ENCODE measurements at regions not wholly inside any gene's neighbourhood (a gene's known extent, or its start where the extent isn't known, plus 50 kb on each side); places are given as distances from the start of the nearest gene placed in this dataset.
"Not testable (repeated sequence)": the region's sequence is repeated elsewhere in the genome, so short reads cannot be mapped to it uniquely, and the experiment has no call there.

DNA sequence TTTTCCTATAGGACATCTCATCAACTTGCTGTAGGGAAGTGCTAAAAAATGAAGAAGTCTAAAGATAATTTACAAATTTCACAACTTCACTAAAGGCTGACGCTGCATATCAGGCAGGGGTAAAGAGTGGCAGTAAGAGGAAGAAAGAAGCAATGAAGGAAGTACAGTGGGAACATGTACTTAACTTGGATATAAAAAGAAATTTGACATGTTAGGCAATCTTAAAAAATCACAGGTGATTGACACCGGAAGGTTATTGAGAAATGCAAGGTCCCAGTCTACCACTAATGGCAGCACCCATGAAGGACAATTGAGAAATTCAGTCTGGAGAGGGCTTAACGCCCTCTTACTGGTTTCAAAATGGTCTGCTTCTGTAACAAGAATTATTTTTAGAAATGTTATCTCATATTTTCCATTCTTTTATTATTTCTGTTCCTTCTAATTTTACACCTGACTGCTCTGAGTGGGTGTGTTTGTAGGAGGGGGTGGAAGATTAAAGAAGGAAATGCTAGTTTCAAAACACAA lies 358.1 kb downstream of the KCNJ2 start:
- no peak for DNase-seq

DNA sequence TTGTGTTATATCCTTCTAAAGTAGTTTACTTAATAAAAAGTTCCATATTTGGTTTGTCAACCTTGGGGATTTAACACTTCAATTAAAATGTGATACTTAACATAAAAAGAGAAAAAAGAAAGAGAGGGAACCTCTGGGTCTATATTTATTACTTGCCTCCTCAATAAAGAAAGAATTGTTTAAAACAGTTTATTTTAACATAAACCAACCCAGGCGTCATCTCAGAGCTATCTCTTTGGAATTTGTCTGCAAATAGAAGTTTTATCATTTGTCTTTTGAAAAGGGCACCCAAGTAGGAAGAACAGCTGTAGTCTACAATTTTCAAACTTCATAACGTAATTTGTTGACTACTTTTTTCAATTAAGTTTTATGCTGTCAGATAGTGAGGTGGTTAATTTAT lies 364.1 kb downstream of the KCNJ2 start:
- no peak for DNase-seq

DNA sequence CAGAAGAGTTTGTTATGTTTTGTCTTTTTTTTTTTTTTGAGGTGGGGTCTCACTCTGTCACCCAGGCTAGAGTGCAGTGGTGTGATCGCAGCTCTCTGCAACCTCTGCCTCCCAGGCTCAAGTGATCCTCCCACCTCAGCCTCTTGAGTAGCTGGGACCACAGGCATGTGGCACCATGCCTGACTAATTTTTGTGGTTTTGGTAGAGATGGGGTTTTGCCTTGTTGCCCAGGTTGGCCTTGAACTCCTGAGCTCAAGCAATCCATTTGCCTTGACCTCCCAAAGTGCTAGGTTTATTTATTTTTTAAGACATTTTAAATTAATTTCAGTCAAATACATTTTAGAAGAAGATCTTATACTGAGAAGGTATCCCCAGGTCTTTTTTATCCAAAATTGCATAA lies 366.7 kb downstream of the KCNJ2 start:
- no peak for DNase-seq

- DNase-seq = no peak
Measured at GRCh38 chr17:70539132-70539924, 370.0 kb downstream of the KCNJ2 start.

DNA sequence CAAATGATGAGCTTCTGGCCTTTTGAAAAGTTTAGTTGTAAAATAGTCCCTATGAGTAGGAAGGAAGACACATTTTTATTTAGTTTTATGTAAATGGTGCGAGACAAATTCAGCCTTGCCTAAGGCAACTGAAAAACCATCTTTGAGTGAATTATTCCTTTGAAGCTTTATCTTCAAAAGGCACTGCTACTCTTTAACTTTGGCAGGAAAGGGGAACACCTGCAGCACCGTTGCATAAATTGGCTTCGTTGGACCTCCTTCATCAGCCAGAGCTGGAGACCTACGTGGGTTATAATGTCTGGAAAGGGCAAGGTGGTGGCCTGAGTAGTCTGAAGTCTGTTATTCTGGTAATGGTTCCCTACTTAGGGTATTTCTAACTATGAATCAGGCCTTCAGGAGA lies 373.5 kb downstream of the KCNJ2 start:
- no peak for DNase-seq

DNA sequence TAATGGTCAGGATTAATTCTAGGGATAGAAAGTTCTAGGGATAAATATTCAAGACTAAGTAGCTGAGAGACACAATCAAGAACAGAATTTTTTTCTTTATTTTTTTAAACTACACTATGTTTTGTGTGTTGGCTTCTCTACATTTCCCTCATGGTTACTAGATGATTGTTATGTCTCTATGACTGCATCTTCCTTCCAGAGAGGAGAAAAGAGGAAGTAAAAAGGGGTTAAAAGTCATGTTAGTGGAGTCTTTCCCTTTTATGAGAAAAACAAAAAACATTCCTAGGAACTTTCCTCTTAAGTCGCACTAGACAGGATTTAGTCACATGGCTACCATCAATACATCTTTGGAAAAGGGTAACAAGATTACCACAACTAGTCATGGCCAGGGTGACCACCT lies 375.0 kb downstream of the KCNJ2 start:
- DNase-seq = no peak

GRCh38 chr17:70552230-70552981 lies 383.1 kb downstream of the KCNJ2 start:
- DNase-seq = peak in 1 of 2 donors; percentile 8

DNA sequence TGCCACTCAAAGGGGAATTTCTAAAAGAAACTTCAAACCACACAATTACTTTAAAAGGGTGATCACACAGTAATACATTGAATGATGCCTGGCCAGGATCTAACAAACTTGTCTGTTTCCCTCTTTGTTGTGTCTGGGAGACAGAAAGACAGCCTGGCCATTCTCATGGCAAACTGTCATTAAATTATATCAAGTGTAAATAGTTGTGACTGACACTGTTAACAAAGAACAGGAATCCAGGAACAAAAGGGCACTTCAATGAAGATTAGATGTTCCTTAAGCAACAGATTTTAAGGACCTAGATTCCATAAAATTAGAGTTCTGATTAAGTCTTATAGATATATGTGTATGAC lies 383.6 kb downstream of the KCNJ2 start:
- DNase-seq = no peak

- DNase-seq = no peak
Measured at GRCh38 chr17:70555723-70556122, 386.4 kb downstream of the KCNJ2 start.

DNA sequence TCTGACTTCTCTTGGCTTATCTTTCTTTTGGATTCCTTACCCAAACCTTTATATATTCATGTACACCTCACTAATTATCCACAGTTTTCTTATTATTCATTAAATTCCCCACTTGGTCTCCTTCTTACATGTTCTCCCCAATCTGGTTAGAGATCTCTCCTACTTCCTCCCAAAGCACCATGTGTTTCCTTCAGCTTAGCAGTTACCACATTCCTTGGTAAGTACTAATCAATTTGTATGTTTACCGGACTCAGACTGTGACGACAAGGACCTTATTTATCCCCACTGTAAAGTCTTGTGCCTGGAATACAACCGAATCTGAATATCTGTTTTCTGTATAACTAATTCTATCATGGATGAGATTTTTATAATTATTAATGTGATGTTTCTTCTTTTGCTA lies 389.5 kb downstream of the KCNJ2 start:
- no peak for DNase-seq

GRCh38 chr17:70560471-70560870 lies 391.1 kb downstream of the KCNJ2 start:
- no peak for DNase-seq

GRCh38 chr17:70562137-70562536 lies 392.8 kb downstream of the KCNJ2 start:
- no peak for DNase-seq

- no peak for DNase-seq
Measured at GRCh38 chr17:70563281-70563820, 394.0 kb downstream of the KCNJ2 start.

- no peak for DNase-seq
Measured at GRCh38 chr17:70564006-70564620, 394.8 kb downstream of the KCNJ2 start.

GRCh38 chr17:70569128-70569527 lies 399.8 kb downstream of the KCNJ2 start:
- no peak for DNase-seq

- no peak for DNase-seq
Measured at GRCh38 chr17:70577456-70577855, 408.1 kb downstream of the KCNJ2 start.

GRCh38 chr17:70581459-70581858 lies 412.1 kb downstream of the KCNJ2 start:
- DNase-seq = no peak

- DNase-seq = no peak
Measured at GRCh38 chr17:70582777-70583176, 413.4 kb downstream of the KCNJ2 start.

- no peak for DNase-seq
Measured at GRCh38 chr17:70584255-70584654, 414.9 kb downstream of the KCNJ2 start.

- DNase-seq = no peak
Measured at GRCh38 chr17:70588003-70588402, 418.7 kb downstream of the KCNJ2 start.

GRCh38 chr17:70597774-70598173 lies 428.4 kb downstream of the KCNJ2 start:
- no peak for DNase-seq

GRCh38 chr17:70599198-70599597 lies 429.9 kb downstream of the KCNJ2 start:
- DNase-seq = no peak

GRCh38 chr17:70599945-70600344 lies 430.6 kb downstream of the KCNJ2 start:
- DNase-seq = not testable (repeated sequence)

DNA sequence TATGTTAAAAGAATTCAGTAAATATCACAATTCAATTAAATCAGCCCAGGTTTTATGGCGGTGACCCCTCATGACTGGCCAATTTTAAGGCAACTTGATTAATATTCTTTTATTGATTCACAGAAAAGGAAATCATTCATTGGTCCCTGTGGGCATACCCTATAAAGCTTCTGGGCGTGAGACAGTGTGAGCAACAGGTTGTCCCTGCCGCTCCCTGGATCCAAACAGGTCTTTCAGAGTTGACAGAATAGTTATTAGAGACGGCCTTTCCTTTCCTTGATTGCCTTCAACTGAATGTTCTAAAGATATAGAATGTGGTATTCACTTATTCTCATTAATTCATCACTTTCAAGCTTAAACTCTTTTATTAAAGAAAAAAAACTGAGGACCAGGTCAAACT lies 433.9 kb downstream of the KCNJ2 start:
- DNase-seq = no peak

Data from CD4-positive, alpha-beta T cell treated with Interleukin-4 for 1 hour (primary cell).